ENCODE measurements at regions not wholly inside any gene's neighbourhood (a gene's known extent, or its start where the extent isn't known, plus 50 kb on each side); places are given as distances from the start of the nearest gene placed in this dataset.

DNA sequence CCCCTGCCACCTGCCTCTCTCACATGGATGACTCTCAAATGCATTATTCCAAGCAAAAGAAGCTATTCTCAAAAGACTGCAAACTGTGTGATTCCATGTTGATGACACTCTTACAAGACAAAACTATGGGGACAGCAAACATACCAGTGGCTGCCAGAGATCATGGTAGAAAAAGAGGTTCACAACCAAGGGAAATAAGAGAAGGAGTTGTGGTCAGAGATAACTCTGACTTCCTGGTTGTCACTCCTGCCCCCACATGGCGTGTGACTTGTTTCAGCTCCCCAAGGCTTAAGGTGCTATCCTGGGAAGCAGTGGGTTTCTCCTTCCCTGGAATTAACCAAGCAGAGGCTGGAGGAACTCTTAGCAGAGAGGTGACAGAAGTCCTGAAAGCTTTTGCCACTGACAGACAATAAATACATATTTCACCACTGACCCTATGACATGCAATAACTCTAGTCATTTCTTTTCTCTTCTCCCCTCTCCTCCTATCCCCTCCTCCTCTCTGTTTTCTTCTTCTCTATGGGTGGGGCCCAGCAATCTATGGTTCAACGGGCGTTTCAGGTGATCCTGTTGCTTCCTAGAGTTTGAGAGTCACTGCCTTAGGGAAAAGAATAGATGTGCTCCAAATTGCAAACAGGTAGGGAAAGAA lies 185.1 kb downstream of the FCRL5 start:
- DNase-seq (ENCODE audit: low spot score in 2 of 2): no peak
- 73% methylated on average over 3 of the region's 3 CpGs for WGBS
- Histone ChIP-seq H3K9me3 (no peaks in the 10 kb centered on the region), H3K36me3 (no peaks in the 10 kb centered on the region), H3K4me3 (no peak overlapping the region), H3K27me3 (no peaks in the 10 kb centered on the region), H3K4me1 (no peaks in the 10 kb centered on the region), H3K27ac (no peak overlapping the region)
- no peak for TF ChIP-seq POLR2AphosphoS5 (IDR thresholded peaks at IDR 0.05)
- TF ChIP-seq, protein P1, sequence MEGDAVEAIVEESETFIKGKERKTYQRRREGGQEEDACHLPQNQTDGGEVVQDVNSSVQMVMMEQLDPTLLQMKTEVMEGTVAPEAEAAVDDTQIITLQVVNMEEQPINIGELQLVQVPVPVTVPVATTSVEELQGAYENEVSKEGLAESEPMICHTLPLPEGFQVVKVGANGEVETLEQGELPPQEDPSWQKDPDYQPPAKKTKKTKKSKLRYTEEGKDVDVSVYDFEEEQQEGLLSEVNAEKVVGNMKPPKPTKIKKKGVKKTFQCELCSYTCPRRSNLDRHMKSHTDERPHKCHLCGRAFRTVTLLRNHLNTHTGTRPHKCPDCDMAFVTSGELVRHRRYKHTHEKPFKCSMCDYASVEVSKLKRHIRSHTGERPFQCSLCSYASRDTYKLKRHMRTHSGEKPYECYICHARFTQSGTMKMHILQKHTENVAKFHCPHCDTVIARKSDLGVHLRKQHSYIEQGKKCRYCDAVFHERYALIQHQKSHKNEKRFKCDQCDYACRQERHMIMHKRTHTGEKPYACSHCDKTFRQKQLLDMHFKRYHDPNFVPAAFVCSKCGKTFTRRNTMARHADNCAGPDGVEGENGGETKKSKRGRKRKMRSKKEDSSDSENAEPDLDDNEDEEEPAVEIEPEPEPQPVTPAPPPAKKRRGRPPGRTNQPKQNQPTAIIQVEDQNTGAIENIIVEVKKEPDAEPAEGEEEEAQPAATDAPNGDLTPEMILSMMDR (IDR thresholded peaks at IDR 0.05): no peak
- no peak for TF ChIP-seq EP300 (IDR thresholded peaks at IDR 0.05)
- no peak for TF ChIP-seq POLR2A (IDR thresholded peaks at IDR 0.05)

DNA sequence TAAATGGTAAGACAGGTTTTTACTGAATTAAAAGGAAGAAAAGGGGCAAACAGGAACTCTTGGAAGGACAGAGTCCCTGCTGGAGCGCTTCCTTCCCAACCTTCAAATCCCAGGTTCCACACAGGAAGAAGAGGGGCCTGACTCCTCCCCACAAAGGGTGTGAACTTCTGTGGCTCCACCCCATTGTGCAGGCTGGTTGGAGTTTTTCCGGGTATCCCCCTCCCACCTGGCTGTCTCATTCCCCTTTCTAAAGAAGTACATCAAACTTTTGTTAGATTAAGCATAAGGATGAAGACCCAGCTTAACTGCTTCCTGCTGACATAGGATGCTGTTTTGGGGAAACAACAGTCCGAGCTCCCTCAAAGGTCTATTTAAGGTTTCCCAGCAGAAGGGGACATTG lies 187.7 kb downstream of the FCRL5 start:
- no peaks in the 10 kb centered on the region for H3K27me3 ChIP-seq
- no peaks in the 10 kb centered on the region for H3K4me1 ChIP-seq
- H3K9me3 ChIP-seq: no peaks in the 10 kb centered on the region
- no peak overlapping the region for H3K27ac ChIP-seq
- TF ChIP-seq POLR2A (IDR thresholded peaks at IDR 0.05) (no peak), EP300 (IDR thresholded peaks at IDR 0.05) (no peak), POLR2AphosphoS5 (IDR thresholded peaks at IDR 0.05) (no peak)
- TF ChIP-seq, protein P1 (IDR thresholded peaks at IDR 0.05): no peak
- H3K4me3 ChIP-seq: no peak overlapping the region
- 80% methylated on average over 3 of the region's 3 CpGs for WGBS
- H3K36me3 ChIP-seq: no peaks in the 10 kb centered on the region
- DNase-seq (ENCODE audit: low spot score in 2 of 2): no peak

DNA sequence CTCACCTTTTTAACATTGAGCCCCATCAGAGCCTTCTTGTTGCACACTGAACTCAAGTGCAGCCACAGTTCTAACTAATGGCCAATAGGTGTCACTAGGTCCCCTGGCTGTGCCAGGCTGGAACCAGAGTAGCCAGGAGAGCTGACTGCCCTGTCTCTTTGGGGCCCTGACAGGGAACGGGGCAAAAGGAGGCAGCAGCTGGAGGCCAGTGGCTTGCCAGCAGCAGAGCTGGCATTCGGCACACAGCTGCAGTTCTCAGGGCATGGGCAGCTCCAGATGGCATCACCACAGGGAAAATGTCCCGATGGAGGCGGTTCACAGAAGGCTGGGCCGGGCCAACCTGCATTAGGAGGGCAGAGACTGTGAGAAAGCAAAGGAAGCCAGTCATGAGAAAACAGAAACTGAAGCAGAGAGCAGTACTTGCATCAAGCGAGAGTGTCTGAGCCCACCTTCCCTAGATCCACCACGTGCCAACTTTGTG lies 188.6 kb downstream of the FCRL5 start:
- no peak overlapping the region for H3K4me3 ChIP-seq
- H3K27ac ChIP-seq: no peak overlapping the region
- no peaks in the 10 kb centered on the region for H3K4me1 ChIP-seq
- no peaks in the 10 kb centered on the region for H3K36me3 ChIP-seq
- H3K27me3 ChIP-seq: no peaks in the 10 kb centered on the region
- 92% methylated on average over 6 of the region's 7 CpGs for WGBS
- DNase-seq (ENCODE audit: low spot score in 2 of 2): no peak
- no peak for TF ChIP-seq EP300 (IDR thresholded peaks at IDR 0.05)
- TF ChIP-seq, protein P1 (IDR thresholded peaks at IDR 0.05): peak in 1 of 2 donors; percentile 46
- H3K9me3 ChIP-seq: no peaks in the 10 kb centered on the region

DNA sequence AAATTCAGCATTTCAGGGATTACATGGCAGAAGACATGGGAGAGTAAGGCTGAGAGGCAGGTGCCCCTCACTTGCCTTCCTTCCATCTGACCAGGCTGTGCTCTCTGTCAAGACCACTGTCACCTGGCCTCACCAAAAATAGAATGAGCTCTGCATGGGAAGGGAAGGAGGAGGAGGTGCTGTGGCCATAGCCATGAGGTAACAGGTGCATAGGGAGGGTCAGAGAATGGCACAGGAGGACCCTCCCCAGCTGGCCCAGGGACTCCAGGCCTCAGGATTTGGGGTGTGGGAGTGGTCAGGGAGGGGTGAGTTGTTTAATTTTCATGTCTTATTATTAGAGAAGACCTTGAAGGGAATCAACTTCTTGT lies 192.3 kb downstream of the FCRL5 start:
- H3K9me3 ChIP-seq: no peaks in the 10 kb centered on the region
- no peak for DNase-seq (ENCODE audit: low spot score in 2 of 2)
- no peaks in the 10 kb centered on the region for H3K4me1 ChIP-seq
- no peak overlapping the region for H3K4me3 ChIP-seq
- no peaks in the 10 kb centered on the region for H3K27me3 ChIP-seq
- H3K27ac ChIP-seq: no peak overlapping the region
- TF ChIP-seq POLR2AphosphoS5 (IDR thresholded peaks at IDR 0.05) (no peak), EP300 (IDR thresholded peaks at IDR 0.05) (no peak), POLR2A (IDR thresholded peaks at IDR 0.05) (no peak)
- TF ChIP-seq, protein P1 (IDR thresholded peaks at IDR 0.05): no peak
- no peaks in the 10 kb centered on the region for H3K36me3 ChIP-seq

DNA sequence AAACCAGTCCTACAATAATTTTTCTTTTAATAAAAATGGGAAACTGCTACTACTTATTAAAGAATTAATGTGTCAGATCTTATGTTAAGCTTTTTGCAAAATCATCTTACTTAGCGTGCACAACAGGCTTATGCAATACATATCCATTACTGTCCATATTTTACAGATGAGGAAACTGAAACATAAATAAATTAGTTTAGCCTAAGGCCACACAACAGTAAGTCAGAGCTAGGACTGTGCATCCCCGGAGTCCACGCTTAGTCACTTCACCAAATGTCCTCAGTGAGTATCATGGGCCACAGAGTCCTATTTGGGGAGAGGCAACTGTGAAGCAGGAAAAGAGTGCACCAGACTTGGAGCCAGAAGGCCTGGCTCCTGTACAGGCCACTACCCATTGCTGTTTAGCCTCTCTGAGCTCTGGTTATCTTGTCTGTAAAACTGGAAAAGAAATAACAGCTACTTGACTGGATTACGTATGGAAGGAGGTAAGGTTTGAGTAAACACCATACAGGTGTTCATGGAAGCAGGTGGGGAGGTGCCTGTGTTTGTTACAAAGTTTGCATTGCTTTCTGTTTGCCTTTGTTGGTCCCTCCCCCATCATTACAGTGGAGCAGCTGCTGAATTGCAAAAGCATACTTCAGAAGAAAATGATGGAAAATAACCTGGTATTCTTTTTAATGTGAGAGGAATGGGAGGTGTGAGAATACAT lies 192.8 kb downstream of the FCRL5 start:
- H3K36me3 ChIP-seq: no peaks in the 10 kb centered on the region
- no peaks in the 10 kb centered on the region for H3K27me3 ChIP-seq
- H3K9me3 ChIP-seq: no peaks in the 10 kb centered on the region
- DNase-seq (ENCODE audit: low spot score in 2 of 2): no peak
- no peak overlapping the region for H3K27ac ChIP-seq
- no peak overlapping the region for H3K4me3 ChIP-seq
- no peaks in the 10 kb centered on the region for H3K4me1 ChIP-seq
- 88% methylated on average over 4 of the region's 4 CpGs for WGBS
- TF ChIP-seq, protein P1 (IDR thresholded peaks at IDR 0.05): no peak
- TF ChIP-seq POLR2AphosphoS5 (IDR thresholded peaks at IDR 0.05) (no peak), EP300 (IDR thresholded peaks at IDR 0.05) (no peak), POLR2A (IDR thresholded peaks at IDR 0.05) (no peak)
